ENCODE measurements at regions not wholly inside any gene's neighbourhood (a gene's known extent, or its start where the extent isn't known, plus 50 kb on each side); places are given as distances from the start of the nearest gene placed in this dataset.
A peak's percentile ranks its signal among the peaks of the same experiment; 100 is the strongest.

DNA sequence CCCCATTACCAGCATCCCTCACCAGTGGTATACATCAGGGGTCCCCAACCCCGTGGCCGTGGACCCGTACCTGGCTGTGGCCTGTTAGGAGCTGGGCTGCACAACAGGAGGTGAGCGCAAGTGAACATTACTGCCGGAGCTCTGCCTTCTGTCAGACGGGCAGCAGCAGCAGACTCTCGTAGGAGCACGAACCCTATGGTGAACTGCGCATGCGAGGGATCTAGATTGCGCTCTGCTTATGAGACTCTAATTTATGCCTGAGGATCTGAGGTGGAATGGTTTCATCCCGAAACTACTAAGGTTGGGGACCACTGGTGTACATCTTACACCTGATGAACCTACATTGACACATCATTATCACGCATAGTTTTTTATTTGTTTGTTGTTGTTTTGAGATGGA, 52.8 kb upstream of the DHX15 start:
- DNase-seq (ENCODE audit: extremely low read depth, low read depth) = no peak

GRCh38 chr4:24638396-24638875, 54.1 kb upstream of the DHX15 start:
- no peak for DNase-seq (ENCODE audit: extremely low read depth, low read depth)

DNA sequence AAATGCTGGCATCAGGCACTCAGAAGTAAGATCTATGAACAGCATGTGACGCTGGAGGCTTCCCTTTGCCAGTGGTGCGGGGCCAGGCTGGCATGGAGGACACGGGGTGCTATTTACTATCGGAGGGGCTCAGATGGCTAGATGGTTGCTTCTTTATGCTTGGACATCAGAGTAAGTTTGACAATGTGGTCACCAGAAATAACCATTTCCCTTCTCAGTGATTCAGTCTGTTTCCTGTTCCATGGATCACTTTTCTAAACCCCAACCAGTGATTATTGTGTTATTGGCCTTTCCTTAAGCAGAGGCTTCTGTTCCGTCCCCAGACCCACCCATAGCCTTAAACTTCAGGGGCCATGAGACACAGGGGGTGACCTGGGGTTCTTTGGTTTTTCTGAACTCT, 55.4 kb upstream of the DHX15 start:
- no peak for DNase-seq (ENCODE audit: extremely low read depth, low read depth)

DNA sequence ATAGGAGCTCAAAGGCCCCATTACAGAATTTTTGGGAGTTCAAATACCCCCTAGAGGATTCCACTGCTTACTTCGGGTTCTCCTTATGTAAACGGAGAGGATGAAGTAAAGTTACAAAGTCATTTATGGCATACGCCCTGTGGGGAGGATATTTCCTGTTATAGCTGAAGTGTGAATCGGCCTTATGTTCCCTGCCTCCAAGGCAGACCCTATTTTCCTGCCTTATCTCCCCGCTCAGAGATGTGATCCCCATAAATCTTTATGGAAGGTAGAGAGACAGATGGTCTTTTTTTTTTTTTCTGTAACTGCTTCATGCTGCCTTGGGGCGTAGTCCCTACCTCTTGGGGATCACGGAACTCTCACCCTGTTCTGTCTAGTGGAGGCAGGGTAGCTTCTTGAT, 56.0 kb upstream of the DHX15 start:
- DNase-seq (ENCODE audit: extremely low read depth, low read depth) = no peak

- DNase-seq (ENCODE audit: extremely low read depth, low read depth) = no peak
Observed at GRCh38 chr4:24642981-24643547, 58.7 kb upstream of the DHX15 start.

GRCh38 chr4:24643774-24644520, 59.6 kb upstream of the DHX15 start:
- no peak for DNase-seq (ENCODE audit: extremely low read depth, low read depth)

- DNase-seq (ENCODE audit: extremely low read depth, low read depth) = no peak
Observed at GRCh38 chr4:24644983-24645764, 60.8 kb upstream of the DHX15 start.

- no peak for DNase-seq (ENCODE audit: extremely low read depth, low read depth)
Observed at GRCh38 chr4:24645765-24646550, 61.6 kb upstream of the DHX15 start.

DNA sequence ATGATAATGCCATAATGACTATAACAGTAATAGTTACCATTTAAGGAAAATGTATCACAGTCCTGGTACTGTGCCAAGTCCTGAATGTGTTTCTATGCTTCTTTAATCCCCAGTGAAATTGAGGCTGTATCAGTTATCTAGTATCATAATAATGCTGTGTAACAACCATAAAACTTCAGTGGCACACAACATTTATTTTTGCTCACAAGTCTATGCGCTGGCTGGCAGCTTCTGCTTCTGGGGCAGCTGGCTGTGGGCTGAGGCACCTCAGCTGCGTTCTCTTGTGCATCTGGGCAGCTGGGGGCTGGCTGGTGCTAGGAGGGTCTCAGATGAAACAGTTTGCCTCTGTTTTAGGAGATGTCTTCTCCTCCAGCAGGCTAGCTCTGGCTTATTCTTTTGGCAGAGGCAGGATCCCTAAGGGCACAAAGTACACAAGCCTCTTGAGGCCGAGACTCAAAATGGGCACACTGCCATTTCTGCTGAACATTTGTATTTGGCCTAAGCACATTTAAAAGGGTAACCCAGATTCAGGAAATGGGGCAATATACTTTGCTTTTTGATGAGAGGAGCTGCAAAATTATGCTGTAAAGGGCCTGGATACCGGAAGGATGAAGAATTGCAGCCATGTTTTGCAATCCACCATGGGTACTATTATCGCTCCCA, 62.6 kb upstream of the DHX15 start:
- DNase-seq (ENCODE audit: extremely low read depth, low read depth) = no peak

GRCh38 chr4:24650849-24651640, 66.7 kb upstream of the DHX15 start:
- no peak for DNase-seq (ENCODE audit: extremely low read depth, low read depth)

GRCh38 chr4:24655326-24655725, 71.0 kb upstream of the DHX15 start:
- DNase-seq (ENCODE audit: extremely low read depth, low read depth) = no peak

GRCh38 chr4:24655971-24656370, 71.6 kb upstream of the DHX15 start:
- DNase-seq (ENCODE audit: extremely low read depth, low read depth) = no peak

GRCh38 chr4:24656906-24657305, 72.6 kb upstream of the DHX15 start:
- DNase-seq (ENCODE audit: extremely low read depth, low read depth) = no peak

GRCh38 chr4:24657768-24658617, 73.6 kb upstream of the DHX15 start:
- peak; percentile 27 for DNase-seq (ENCODE audit: extremely low read depth, low read depth)

GRCh38 chr4:24659241-24659961, 75.0 kb upstream of the DHX15 start:
- DNase-seq (ENCODE audit: extremely low read depth, low read depth) = no peak

DNA sequence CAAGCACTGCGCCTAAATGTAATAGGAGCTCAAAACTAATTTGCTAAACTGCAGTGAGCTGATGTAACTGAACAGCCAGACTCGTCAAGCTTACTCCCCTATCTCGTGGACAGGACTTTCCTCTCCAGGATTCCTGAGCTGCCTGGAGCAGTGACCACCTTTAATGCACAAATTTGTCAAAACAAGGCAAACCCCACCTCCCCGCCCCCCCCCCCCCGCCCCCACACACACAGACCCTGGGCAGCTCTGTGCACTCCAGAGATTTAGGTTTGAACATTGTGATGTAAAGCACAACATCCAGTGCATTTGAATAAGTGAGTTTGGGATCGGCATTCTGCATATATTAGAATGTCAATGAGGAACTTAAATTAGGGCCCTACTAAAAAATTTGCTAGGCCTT, 77.7 kb upstream of the DHX15 start:
- DNase-seq (ENCODE audit: extremely low read depth, low read depth) = no peak

DNA sequence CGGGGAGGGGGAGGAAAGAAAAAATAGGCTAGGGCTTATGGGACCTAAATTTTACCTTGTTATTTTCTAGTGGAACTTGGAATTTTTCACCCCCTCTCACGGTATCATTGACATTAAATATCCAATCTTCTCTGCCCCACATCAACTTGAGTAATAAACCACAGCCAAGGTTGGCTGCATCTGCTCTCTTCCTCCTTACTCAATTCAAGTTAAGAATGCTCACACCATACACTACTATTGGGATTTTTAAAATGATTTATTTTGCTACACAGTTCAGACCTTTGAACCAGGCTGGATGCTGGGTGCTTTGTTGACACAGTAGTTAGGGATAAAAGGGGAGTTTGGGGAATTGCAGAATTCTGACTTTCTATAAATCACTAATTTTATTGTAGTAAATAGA, 78.2 kb upstream of the DHX15 start:
- no peak for DNase-seq (ENCODE audit: extremely low read depth, low read depth)

GRCh38 chr4:24664956-24665355, 80.6 kb upstream of the DHX15 start:
- no peak for DNase-seq (ENCODE audit: extremely low read depth, low read depth)
